GM18508 (cell line): ENCODE measurements at regions not wholly inside any gene's neighbourhood (a gene's known extent, or its start where the extent isn't known, plus 50 kb on each side); places are given as distances from the start of the nearest gene placed in this dataset.
"Not testable (repeated sequence)": the region's sequence is repeated elsewhere in the genome, so short reads cannot be mapped to it uniquely, and the experiment has no call there.

Source experiments
- ATAC-seq: cut with Tn5 transposase; IDR thresholded peaks from one replicate; pipeline ENCODE4 v1.9.1; 2021; ENCODE audit warnings: moderate number of reproducible peaks; ENCODE audit not compliant: insufficient read depth, unreplicated experiment

GRCh38 chr4:127313767-127314166 lies 319.0 kb upstream of the INTU start:
- ATAC-seq = no peak

GRCh38 chr4:127327491-127327890 lies 305.3 kb upstream of the INTU start:
- no peak for ATAC-seq

- no peak for ATAC-seq
These were observed 297.6 kb upstream of the INTU start for GRCh38 chr4:127335073-127335620.

GRCh38 chr4:127335732-127336131 lies 297.0 kb upstream of the INTU start:
- no peak for ATAC-seq

GRCh38 chr4:127343123-127343522 lies 289.6 kb upstream of the INTU start:
- ATAC-seq = not testable (repeated sequence)

- ATAC-seq = no peak
These were observed 288.7 kb upstream of the INTU start for GRCh38 chr4:127344071-127344470.

- ATAC-seq = no peak
These were observed 284.8 kb upstream of the INTU start for GRCh38 chr4:127347936-127348335.

- ATAC-seq = no peak
These were observed 280.3 kb upstream of the INTU start for GRCh38 chr4:127352220-127353113.

- no peak for ATAC-seq
These were observed 277.0 kb upstream of the INTU start for GRCh38 chr4:127355743-127356142.

GRCh38 chr4:127357765-127358164 lies 275.0 kb upstream of the INTU start:
- no peak for ATAC-seq

- ATAC-seq = no peak
These were observed 270.1 kb upstream of the INTU start for GRCh38 chr4:127362686-127363085.

GRCh38 chr4:127364397-127364796 lies 268.4 kb upstream of the INTU start:
- no peak for ATAC-seq

GRCh38 chr4:127364911-127365310 lies 267.8 kb upstream of the INTU start:
- ATAC-seq = no peak

- ATAC-seq = no peak
These were observed 262.2 kb upstream of the INTU start for GRCh38 chr4:127370604-127371003.

- no peak for ATAC-seq
These were observed 253.3 kb upstream of the INTU start for GRCh38 chr4:127379499-127379898.

- ATAC-seq = not testable (repeated sequence)
These were observed 252.8 kb upstream of the INTU start for GRCh38 chr4:127379948-127380347.

GRCh38 chr4:127383666-127384065 lies 249.1 kb upstream of the INTU start:
- ATAC-seq = no peak

- no peak for ATAC-seq
These were observed 238.2 kb upstream of the INTU start for GRCh38 chr4:127394516-127394915.

GRCh38 chr4:127400276-127400675 lies 232.5 kb upstream of the INTU start:
- no peak for ATAC-seq

GRCh38 chr4:127400731-127401346 lies 231.9 kb upstream of the INTU start:
- no peak for ATAC-seq

GRCh38 chr4:127403471-127404084 lies 229.2 kb upstream of the INTU start:
- ATAC-seq = no peak
